HG02840 (cell line): ENCODE measurements at regions not wholly inside any gene's neighbourhood (a gene's known extent, or its start where the extent isn't known, plus 50 kb on each side); places are given as distances from the start of the nearest gene placed in this dataset.

Source experiments
- ATAC-seq: cut with Tn5 transposase; IDR thresholded peaks from one replicate; pipeline ENCODE4 v1.9.1; 2021; ENCODE audit warnings: mild to moderate bottlenecking, moderate library complexity, moderate number of reproducible peaks; ENCODE audit not compliant: unreplicated experiment, low FRiP score

DNA sequence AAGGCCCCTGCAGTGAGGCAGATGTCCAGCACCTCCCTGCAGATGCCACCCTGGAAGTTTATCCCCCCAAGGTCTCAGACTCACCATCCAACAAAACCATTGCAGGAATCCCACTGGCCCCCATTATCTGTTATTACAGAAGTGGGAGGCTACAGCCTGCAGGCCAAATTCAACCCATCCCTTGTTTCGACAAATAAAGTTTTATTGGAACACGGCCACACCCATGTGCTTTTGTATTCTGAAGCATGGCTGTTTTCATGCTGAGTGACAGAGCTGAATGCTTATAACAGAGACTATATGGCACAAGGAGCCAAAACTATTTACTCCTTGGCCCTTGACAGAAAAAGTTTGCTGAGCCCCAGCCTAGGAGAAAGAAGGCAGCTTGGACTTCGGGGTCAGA, 428.8 kb downstream of the CDK5RAP2 start:
- ATAC-seq = no peak

DNA sequence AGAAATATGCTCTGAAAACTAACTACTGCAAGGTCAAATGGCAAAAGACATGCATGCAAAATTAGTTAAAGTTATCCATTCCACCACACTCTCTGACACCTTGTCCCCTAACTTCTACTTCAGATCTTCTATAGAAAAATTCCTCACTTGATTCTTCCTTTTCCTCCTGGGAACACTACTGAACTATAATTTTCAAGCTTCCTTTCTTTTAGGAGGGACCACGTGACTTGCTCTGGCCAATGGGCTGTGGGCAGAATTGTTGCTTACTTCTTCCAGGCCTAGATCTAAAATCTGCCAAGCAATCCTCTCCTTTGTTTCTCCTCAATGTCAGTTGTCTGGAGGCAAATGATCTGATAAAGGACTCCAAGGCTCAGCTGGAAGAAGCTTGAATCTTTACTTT, 441.0 kb downstream of the CDK5RAP2 start:
- no peak for ATAC-seq

DNA sequence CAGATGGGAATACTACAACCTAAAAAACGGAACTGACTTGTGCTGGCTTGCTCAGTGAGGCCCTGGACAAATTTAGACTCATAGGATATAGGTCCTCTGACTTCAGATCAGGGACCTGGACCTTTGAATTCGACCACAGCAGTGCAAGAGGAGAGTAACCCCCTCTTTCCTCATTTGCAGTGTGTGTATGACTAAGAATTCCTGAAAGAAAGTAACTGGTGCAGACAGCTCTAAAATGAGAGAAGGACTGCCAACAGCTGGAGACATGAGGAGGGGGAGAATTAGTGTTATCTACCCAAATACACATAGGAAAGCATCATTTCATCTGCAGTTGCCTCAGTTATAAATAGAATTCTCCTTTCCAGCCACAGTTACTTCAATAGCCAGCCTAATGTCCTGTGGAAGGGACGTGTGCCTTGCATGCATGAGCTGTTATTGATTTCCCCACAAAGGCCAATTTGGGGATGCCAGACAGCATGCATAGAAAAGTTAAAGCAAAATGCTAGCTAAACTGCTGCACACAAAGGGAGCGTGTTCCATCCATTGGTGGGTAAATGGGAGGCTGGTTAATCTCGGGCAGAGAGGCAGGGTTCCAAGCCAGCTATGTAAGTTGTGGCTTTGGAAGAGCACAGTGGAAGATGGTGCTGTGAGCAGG, 442.7 kb downstream of the CDK5RAP2 start:
- ATAC-seq = no peak

DNA sequence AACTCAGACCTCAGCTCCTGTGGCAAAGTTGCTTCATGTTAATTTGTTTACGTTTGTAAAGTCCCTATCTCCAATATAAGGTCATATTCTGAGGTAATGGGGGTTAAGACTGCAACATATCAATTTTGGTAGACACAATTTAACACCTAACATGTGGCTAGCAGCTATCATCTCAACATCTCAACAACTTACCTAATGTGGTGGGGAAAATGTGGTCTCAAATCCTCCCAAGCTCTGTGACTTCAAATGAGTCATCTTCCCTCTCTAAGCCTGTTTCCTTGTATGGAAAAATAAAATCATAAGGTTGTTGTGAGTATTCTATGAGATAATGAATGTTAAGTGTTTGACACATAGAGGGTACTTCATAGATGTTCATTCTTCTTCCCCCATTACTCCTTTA, 443.3 kb downstream of the CDK5RAP2 start:
- no peak for ATAC-seq

DNA sequence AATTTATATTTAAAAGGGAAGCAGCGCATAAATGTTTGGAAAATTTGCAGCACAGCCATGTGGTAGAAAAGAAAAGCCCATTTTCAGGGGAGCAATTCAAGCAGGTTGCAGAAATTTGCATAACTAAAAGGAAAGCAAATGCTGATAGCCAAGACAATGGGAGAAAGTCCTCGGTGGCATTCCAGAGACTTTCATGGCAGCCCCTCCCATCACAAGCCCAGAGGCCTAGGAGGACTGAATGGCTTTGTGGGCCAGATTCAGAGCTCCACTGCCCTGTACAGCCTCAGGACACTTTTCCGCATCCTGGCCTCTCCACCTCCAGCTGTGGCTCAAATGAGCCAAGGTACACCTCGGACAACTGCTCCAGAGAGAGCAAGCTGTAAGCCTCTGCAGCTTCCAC, 462.9 kb downstream of the CDK5RAP2 start:
- ATAC-seq = no peak

DNA sequence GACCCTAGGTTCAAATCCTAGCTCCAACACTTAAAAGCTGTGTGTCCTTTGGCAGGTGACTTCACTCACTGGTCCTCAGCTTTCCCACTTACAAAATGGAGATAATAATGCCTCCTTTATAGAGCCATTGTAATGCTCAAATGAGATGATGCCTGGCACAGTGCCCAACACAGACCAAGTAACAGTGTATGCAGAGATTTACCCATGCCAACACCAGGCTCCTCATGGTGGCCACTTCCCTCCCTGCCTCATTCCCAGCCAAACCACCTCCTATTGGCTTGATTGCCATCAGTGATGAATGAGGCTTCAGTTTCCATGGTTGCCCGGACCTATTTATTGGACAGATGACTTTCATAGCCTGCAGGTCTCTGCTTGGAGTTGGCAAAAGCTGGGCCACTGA, 469.4 kb downstream of the CDK5RAP2 start:
- ATAC-seq = no peak

DNA sequence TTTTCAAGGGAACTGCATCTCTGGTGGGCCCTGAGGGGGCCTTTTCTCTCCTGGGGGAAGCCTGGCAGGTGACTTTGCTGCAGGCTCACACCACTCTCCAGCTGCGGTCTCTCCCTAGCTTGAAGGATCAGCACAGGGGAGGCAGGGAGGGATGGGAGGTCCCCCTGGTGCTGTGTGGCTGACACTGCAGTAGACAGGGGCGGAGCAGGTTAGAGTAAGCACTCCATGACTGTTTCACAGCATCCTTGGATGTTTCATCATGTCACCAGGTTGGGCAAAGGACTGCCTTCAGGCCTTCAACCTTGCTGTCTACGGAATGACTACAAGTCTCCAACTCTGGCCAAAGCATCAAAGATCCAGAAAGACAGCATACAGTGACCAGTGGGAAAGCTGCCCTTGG, 470.7 kb downstream of the CDK5RAP2 start:
- ATAC-seq = no peak

DNA sequence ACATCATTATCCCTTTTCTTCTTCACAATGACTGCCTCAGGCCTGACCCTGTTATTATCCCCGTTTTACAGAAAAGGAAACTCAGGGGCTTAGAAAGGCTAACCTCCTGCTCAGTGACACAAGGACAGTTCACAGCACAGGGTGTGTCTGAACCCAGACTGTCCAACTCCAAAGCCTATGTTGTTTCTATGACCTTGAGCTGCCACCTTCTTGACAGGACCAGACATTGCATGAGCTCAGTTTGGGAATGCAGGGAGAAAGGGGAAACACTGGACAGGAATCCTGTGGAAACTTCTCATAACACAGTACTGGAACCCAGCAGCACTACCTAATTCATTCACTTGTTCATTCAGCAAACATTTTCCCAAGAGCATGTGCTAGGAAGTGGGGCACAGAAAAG, 472.8 kb downstream of the CDK5RAP2 start:
- ATAC-seq = no peak

DNA sequence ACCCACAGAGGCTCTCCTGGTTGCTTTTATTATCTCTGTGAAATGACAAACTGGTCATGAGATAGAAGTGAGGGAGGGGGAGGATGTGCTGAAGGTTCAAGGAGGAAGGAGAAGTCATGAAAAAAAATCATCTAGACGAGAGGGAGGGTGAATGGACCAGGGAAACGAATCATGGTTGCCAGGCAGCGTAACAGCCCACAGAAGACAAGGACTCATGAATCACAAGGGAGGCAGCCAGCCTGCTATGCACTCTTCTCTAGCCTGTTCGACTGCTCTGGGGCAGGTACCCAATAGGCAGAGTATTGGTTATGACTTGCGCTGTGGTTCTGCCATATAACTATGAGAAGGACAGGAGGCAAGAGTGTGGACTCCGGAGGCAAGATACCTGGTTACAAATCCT, 475.2 kb downstream of the CDK5RAP2 start:
- ATAC-seq = no peak

DNA sequence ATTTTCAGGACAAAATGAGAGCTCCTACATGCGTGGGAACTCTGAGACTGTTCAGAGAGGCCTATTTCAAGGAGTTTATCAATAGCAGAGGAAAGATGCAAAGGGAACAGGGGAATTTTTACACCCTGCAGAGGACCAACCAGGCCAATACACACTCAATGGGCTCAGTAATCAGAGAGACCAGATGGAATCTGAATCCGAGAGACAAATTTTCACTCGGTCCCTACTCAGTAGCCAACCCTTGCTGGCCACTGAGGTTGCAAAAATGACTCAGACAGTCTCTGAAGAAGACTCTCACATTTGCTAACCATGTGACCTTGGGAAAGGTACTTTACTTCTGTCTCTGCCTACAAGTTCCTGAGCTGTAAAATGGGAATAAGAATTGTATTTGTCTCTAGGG, 479.4 kb downstream of the CDK5RAP2 start:
- no peak for ATAC-seq

DNA sequence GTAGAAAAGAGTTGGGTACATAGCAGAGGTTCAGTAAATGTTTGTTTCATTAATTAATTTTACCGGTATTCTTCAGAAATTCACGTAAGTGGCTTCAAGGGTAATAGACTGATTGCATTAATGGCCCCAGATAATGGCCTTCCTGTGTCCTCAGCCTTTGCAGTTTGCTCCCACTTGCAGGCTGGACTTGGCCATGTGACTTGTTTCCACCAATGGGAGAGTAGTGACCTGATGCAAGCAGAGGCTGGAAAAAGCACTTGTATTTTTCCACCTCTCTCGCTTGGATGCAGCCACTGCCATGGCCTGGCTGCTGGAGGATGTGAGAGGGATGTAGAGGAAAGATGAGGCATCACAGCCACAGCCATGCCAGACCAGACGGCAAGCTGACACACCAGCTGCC, 480.9 kb downstream of the CDK5RAP2 start:
- no peak for ATAC-seq

DNA sequence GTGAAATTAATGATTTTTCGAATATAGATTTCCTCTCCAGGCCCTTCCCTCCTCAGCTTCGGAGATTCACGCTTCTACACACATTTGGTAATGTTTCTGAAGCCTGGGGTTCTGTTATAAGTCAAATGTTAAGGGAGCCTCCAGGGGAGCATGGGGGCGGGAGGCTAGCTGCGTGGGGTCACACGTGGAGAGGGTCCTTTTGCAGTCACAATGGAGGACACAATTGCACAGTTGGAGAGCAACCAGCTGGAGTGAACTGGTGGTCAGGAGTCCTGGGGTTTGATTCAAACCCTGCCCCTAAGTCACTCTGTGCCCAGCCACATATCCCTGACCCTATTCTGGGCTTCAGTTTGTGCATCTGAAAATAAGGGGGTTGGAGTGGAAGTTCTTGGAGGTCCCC, 481.4 kb downstream of the CDK5RAP2 start:
- no peak for ATAC-seq

DNA sequence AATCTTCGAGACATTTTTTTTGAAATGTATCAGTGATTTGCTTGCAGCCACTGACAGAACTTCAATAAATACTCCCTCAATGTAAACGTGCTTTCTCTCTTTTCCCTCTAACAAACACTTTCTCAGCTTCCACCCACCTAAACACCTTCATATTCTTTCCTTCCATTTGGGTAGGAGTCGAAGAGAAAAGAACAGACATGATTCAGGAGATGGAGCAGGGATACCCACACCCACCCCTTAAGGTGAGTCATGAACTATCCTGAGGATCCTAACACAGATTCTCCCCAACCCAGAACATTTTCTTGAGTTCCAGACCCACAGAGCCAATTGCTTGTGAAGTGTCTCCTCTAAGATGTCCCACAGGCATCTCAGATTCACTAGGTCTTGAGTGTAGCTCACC, 488.8 kb downstream of the CDK5RAP2 start:
- ATAC-seq = no peak

DNA sequence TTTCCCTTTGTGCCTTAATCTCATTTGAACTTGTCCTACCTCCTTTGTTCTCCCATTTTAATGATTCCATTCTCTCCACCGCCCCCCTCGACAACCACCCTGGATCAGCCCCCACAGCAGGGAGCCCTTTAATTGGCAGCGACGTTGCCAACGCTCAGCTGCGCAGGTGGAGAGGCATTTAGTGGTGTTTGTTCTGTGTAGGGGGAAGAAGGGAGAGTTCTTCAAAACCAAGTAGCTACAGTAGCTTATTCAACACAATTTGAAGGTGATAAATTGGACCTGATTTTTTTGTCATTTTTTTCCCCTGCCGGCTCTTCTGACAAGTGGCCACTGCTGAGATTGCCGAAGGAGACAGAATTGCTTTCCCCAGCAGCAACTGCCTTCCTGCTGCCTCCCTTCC, 499.1 kb downstream of the CDK5RAP2 start:
- ATAC-seq = no peak

DNA sequence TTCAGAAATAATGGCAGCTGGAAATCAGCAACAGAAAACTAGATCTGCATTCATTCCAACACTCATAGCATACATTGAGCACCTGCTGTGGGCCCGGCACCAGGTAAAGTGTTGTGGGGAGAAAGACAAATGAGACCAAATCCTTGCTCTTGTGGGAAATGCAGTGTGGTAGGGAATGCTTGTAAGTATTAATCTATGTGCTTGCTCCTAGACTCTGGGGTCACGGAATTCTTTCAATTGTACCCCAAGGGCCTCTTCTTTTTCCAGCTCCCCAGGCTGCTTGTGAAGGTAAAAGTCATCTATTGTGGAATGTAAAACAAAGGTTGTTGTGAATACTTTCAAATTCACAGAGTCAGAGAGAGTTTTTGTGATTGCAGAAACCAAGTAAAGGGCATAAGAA, 501.9 kb downstream of the CDK5RAP2 start:
- ATAC-seq = no peak

DNA sequence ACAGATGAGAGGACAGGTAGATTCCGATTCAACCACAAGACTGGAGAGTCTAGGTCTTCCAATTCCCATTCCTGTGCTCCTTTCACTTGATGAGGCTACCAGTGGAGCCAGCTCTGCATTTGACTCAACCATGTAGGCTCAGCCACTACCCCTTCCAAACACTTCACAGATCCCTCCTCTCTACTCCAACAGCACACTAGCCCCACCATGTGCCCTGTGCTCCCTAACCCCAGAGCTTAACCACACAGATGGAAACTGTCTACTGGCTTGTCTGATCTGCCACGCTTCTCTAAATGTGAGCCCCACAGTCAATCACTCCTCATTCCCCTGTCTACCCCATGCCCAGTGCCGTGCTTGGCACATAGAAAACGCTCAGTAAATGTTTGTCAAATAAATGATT, 508.2 kb downstream of the CDK5RAP2 start:
- no peak for ATAC-seq

DNA sequence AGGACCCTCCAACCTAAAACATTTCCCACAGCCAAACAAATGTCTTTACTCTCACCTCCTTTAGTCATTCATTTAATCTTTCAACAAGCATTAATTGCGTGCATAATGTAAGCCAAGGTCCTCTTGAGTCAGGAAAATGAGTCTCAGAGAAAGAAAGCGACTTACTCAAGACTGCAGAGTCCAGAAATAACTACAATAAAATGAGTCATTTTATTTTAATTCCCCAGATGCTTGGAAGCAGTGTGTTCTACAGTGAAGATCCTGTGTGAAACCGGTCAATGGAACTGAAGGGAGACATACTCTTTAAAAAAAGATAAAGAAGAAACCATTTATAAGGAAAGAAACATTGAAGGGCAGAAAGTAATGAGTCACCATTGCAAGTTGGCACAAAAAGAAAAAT, 513.7 kb downstream of the CDK5RAP2 start:
- ATAC-seq = no peak

DNA sequence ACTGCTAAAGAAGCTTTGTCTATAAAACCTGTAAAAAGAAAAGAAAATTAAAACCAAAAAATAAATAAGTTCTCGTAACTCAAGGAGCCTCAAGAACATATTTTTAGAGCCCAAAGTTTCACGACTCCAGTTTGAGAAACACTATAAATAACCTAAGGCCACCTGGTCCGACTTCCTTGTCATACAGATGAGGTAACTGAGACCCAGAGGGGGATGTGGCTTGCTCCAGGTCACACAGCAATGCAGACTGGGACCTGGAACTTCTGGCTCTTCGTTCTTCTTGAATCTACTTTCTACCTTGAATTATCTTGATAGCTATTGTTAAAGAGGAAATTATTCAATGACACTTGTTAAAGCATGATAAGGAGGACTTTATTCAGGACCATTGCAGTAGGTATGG, 514.8 kb downstream of the CDK5RAP2 start:
- no peak for ATAC-seq

DNA sequence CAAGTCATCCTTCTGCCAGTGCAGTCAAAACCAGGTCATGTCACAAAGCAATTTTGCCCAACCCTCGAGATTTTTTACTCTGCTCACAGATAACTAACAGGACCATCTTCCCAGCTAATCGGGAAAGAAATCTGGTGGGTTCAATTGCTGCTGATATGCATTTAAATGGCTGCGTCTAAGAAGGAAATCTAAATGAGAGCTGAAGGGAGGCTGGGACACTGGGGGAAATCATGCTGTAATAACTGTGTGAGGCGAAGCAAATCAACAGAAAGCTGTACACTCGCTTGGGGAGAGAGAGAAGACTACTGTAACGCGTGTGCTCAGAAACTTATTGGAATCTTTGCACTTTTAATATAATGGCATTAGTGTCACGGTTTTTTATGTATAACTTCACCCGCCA, 535.0 kb downstream of the CDK5RAP2 start:
- no peak for ATAC-seq

DNA sequence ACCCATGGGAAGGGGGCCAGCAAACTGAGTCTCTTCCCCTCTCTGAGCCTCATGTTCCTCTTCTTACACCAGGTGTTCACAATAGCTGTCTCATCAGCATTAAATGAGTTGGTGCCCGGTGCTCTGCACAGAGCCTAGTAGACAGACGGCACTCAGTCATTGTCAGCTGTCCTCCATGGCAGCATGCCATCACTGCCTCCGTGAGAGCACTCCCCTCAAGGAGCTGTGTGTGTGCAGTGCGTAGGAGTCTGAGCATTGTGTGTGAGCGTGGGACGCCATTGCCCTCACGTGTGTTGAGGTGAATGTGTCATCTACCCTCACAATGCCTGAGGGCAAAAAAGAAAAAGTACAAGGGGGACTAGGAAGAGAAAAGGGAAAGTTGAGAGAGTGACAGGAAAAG, 536.5 kb downstream of the CDK5RAP2 start:
- ATAC-seq = no peak

DNA sequence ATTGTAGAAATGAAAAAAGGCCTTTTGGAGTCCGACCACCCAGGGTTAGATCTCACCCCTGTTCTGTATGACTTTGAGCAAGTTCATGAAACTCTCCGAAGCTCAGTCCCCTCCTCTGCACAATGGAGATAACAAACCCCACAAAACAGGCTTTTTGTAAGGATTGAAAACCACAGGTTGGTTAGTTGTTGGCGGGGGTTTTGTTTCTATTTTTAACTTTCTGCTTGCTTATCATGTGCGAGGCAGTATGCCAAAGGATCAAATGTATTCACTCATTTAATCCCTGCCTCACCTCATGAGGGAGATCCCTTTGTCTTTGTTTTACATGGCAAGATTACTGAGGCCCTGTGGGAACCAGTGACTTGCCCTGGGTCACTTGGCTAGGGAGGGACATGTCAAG, 539.1 kb downstream of the CDK5RAP2 start:
- no peak for ATAC-seq

DNA sequence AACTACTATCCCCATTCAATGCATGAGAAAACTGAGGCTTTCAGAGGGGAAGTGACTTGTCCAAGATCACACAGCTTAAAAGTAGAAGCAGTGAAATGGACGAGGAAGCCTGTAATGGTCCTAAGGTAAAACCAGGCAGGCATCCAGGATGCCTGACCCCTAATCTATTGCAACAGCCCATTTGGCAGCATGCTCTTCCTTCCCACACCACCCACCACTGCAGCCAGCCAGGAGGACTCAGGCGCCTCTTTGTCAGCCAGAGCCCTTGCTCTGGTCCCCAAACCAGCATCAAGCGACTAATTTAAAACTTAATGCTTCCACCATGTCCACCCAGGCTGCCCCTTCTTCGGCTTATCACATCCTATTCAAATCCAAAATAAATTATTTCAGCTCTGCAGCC, 541.6 kb downstream of the CDK5RAP2 start:
- ATAC-seq = no peak

DNA sequence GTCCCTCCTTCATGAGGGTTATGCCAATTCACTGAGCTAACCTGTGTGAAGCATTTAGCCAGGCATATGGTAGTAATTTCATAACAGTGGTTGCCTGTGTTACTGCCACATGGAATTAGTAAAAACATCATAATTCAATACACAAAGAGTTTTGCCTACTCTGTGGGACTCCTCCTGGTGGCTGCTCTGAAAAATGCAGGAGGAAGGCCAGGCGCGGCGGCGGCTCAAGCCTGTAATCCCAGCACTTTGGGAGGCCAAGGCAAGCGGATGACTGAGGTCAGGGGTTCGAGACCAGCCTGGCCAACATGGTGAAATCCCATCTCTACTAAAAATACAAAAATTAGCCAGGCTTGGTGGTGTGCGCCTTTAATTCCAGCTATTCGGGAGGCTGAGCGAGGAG, 547.3 kb downstream of the CDK5RAP2 start:
- no peak for ATAC-seq
